ENCODE measurements at regions not wholly inside any gene's neighbourhood (a gene's known extent, or its start where the extent isn't known, plus 50 kb on each side); places are given as distances from the start of the nearest gene placed in this dataset.

GRCh38 chr12:89789862-89790261, 81.2 kb upstream of the ATP2B1 start:
- H3K9me3 ChIP-seq (ENCODE audit: low read length), result peaks cover 7% of the 10 kb centered on the region
- TF ChIP-seq SMC3 (conservative IDR thresholded peaks at IDR 0.05; ENCODE audit: poor library complexity) (no peak), REST (IDR thresholded peaks at IDR 0.05; ENCODE audit: borderline replicate concordance) (no peak), EP300 (conservative IDR thresholded peaks at IDR 0.05; ENCODE audit: poor library complexity, severe bottlenecking) (no peak), MXI1 (conservative IDR thresholded peaks at IDR 0.05; ENCODE audit: poor library complexity, severe bottlenecking) (no peak), CTCF (IDR thresholded peaks at IDR 0.05; ENCODE audit: poor library complexity, severe bottlenecking) (no peak), EZH2 (IDR thresholded peaks at IDR 0.05; ENCODE audit: borderline replicate concordance, insufficient read depth, low read length, poor library complexity, severe bottlenecking) (no peak), RAD21 (conservative IDR thresholded peaks at IDR 0.05) (no peak), TAF1 (IDR thresholded peaks at IDR 0.05; ENCODE audit: low read depth) (no peak), POLR2AphosphoS5 (IDR thresholded peaks at IDR 0.05) (no peak)
- no peaks in the 10 kb centered on the region for H3K27me3 ChIP-seq (ENCODE audit: insufficient read depth, low read depth, low read length)
- H3K4me2 ChIP-seq (ENCODE audit: low read length), result no peak overlapping the region
- H3K27ac ChIP-seq (ENCODE audit: low read length), result no peak overlapping the region
- H4K20me1 ChIP-seq (ENCODE audit: insufficient read depth), result no peaks in the 10 kb centered on the region
- no peak overlapping the region for H3K4me3 ChIP-seq (ENCODE audit: low read length)
- H2AFZ ChIP-seq (ENCODE audit: low read depth, low read length), result no peak overlapping the region
- no peaks in the 10 kb centered on the region for H3K9me2 ChIP-seq (ENCODE audit: insufficient read depth, low read length)
- no peaks in the 10 kb centered on the region for H3K36me3 ChIP-seq (ENCODE audit: insufficient read depth, low read length)
- no peak overlapping the region for H3K9ac ChIP-seq (ENCODE audit: low read length)
- H3K79me2 ChIP-seq (replicated peaks; ENCODE audit: insufficient read depth, low read length), result no peaks in the 10 kb centered on the region
- H3F3A ChIP-seq (ENCODE audit: insufficient read depth, low read length, poor library complexity, severe bottlenecking), result no peaks in the 10 kb centered on the region

GRCh38 chr12:89787763-89788162, 79.1 kb upstream of the ATP2B1 start:
- Histone ChIP-seq H3K79me2 (replicated peaks; ENCODE audit: insufficient read depth, low read length) (no peaks in the 10 kb centered on the region), H3K4me3 (ENCODE audit: low read length) (no peak overlapping the region), H3K36me3 (ENCODE audit: insufficient read depth, low read length) (no peaks in the 10 kb centered on the region), H2AFZ (ENCODE audit: low read depth, low read length) (no peak overlapping the region), H3K9ac (ENCODE audit: low read length) (no peak overlapping the region), H3F3A (ENCODE audit: insufficient read depth, low read length, poor library complexity, severe bottlenecking) (no peaks in the 10 kb centered on the region), H3K27me3 (ENCODE audit: insufficient read depth, low read depth, low read length) (no peaks in the 10 kb centered on the region), H3K9me2 (ENCODE audit: insufficient read depth, low read length) (no peaks in the 10 kb centered on the region), H3K27ac (ENCODE audit: low read length) (no peak overlapping the region), H3K9me3 (ENCODE audit: low read length) (peaks cover 7% of the 10 kb centered on the region), H3K4me2 (ENCODE audit: low read length) (no peak overlapping the region), H4K20me1 (ENCODE audit: insufficient read depth) (no peaks in the 10 kb centered on the region)
- TF ChIP-seq POLR2AphosphoS5 (IDR thresholded peaks at IDR 0.05), result no peak
- no peak for TF ChIP-seq SMC3 (conservative IDR thresholded peaks at IDR 0.05; ENCODE audit: poor library complexity)
- TF ChIP-seq MXI1 (conservative IDR thresholded peaks at IDR 0.05; ENCODE audit: poor library complexity, severe bottlenecking), result no peak
- TF ChIP-seq EP300 (conservative IDR thresholded peaks at IDR 0.05; ENCODE audit: poor library complexity, severe bottlenecking), result no peak
- TF ChIP-seq EZH2 (IDR thresholded peaks at IDR 0.05; ENCODE audit: borderline replicate concordance, insufficient read depth, low read length, poor library complexity, severe bottlenecking), result no peak
- TF ChIP-seq CTCF (IDR thresholded peaks at IDR 0.05; ENCODE audit: poor library complexity, severe bottlenecking), result no peak
- no peak for TF ChIP-seq TAF1 (IDR thresholded peaks at IDR 0.05; ENCODE audit: low read depth)
- no peak for TF ChIP-seq RAD21 (conservative IDR thresholded peaks at IDR 0.05)
- TF ChIP-seq REST (IDR thresholded peaks at IDR 0.05; ENCODE audit: borderline replicate concordance), result no peak

Measured in neural cell (in vitro differentiated cells).